ENCODE measurements at regions not wholly inside any gene's neighbourhood (a gene's known extent, or its start where the extent isn't known, plus 50 kb on each side); places are given as distances from the start of the nearest gene placed in this dataset.

DNA sequence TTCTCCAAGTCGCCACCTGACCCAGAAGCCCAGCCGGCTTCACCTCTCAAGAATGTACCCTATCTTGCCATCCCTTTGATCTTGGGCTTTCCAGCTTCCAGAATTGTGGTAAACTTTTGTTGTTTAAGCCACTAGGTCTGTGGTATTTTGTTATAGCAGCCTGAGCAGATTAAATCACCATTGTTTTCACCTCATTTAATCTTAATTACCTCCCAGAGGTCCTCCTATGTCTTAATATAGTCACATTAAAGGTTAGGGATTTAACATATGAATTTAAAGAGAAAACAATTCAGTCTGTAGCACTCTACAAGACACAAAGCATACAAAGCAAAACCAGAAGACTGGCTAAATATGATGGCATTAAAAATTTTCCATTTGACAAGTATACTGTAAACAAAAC, 123.4 kb upstream of the CADM2 start:
- intact Hi-C loops (cut with micrococcal nuclease) = no loop called here

DNA sequence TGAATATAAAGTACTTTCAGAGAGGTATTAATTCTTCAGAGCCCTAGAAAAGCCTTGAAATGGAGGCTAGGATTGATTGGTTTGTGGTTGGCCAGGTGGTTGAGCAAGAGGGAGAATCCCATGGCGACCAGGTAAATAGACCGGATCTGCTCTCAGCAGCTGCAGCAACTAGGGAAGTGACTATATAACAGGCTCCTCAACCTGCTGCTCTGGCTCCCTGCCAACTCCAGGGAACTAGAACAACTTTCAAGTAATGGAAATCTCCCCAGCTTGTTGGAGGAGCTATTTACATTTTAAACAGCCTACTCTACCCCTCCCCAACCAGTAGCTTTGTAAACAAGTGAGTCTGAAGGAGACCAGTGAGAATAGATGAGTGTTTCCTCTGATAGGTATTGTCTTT, 121.8 kb upstream of the CADM2 start:
- intact Hi-C loops (cut with micrococcal nuclease) = no loop called here

DNA sequence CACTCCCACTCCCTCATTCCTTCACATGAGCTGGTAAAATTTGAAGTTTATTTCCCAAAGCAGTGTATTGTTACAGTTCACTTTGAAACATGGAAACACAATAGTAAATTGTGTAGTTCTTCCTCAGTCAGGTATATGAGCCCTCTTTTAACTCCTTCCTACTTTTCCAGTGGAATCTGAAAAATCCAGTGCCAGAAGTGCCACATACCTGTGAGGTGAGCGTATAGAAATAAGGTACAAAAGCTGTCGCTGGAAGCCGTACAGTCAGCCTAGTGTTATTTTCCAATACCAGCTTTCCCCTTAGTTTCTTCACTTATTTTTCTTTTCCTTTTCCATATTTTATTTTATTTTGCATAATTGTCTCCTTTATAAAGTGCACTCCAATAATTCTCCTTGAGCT, 81.7 kb upstream of the CADM2 start:
- intact Hi-C loops (cut with micrococcal nuclease) = no loop called here

DNA sequence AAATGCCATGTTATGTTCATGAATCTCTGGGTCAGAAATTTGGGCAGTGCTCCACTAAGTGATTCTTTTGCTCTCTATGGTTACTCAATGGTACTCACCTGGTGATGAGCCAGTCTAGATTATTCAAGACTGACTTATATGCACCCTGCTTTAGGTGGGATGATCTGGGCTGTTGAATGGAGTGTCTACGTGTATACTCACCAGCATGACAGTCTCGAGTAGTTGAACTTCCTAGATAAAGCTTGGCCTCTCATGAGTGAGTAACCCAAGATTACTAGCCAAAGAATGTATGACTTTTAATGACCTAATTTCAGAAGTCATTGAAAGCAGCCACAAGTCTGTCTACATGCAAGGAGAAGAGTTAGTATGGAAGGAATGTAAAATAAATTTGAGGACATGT, 77.5 kb upstream of the CADM2 start:
- intact Hi-C loops (cut with micrococcal nuclease) = no loop called here

DNA sequence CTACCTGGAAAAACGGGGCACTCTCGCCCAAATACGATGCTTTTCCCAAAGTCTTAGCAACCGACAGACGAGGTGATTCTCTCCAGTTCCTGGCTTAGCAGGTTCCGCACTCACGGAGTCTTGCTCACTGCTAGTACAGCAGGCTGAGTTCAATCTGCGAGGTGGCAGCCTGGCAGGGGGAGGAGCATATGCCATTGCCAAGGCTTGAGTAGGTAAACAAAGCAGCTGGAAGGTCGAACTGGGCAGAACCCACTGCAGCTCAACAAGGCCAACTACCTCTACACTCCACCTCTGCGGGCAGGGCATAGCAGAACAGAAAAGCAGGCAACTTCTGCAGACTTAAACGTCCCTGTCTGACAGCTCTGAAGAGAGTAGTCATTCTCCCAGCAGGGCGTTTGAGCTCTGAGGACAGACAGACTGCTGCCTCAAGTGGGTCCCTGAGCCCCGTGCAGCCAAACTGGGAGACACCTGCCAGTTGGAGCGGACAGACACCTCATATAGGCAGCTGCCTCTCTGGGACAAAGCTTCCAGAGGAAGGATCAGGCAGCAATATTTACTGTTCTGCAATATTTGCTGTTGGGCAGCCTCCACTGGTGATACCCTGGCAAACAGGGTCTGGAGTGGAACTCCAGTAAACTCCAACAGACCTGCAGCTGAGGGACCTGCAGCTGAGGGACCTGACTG, 73.4 kb upstream of the CADM2 start:
- intact Hi-C loops (cut with micrococcal nuclease) = no loop called here

DNA sequence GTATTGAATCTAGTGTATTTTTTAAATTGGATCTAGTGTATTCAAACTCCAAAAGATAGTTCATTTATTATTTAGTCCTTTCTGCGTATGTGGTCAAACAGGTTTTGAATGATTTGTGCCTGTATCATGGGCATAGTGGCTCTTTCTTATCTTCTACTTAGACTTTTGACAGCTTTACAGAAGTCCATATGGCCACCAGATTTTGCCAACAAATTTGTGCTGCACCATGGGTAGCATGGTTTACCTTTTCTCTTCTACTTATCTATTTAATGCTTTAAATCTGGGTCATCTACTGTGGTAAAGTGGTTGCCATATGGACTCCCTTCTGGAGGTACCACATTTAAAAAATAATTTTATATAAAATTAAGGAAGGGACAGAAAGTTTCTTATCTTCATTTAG, 66.9 kb upstream of the CADM2 start:
- intact Hi-C loops (cut with micrococcal nuclease) = no loop called here

DNA sequence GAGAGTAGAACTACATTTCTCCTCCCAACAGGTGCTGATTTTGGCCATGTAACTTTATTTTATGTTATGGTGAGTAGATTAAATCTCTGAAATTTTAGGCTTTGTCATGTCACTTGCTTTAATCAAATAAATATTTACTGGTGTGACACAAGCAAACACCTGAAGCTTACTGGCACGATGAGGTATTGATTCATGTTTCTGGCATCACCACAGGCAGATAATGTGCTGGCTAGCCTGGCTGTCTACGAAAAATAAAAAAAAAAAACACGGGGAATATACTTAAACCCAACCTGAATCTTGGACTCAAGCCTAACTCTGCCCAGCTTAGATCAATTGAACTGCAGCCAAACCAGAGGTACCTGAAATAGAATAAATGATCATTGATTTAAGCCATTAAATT, 65.6 kb upstream of the CADM2 start:
- intact Hi-C loops (cut with micrococcal nuclease) = no loop called here

DNA sequence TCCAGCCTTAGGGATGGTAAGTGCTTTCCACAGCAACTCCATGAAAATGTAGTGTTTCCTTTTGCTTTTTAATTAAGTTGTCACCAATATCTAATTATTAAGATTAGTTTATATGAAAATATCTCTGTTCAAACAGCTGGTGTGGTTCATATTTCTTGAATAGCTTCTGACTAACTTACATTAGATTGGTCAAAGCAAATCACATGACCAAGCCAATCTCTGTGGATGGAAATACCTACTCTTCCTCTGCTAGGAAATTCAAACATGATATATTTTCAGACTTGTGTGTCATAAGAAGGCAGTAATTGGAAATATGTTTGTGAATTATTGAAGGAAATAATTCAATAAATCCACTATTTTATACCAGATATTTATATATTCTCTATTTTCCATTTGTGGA, 54.6 kb upstream of the CADM2 start:
- intact Hi-C loops (cut with micrococcal nuclease) = no loop called here

DNA sequence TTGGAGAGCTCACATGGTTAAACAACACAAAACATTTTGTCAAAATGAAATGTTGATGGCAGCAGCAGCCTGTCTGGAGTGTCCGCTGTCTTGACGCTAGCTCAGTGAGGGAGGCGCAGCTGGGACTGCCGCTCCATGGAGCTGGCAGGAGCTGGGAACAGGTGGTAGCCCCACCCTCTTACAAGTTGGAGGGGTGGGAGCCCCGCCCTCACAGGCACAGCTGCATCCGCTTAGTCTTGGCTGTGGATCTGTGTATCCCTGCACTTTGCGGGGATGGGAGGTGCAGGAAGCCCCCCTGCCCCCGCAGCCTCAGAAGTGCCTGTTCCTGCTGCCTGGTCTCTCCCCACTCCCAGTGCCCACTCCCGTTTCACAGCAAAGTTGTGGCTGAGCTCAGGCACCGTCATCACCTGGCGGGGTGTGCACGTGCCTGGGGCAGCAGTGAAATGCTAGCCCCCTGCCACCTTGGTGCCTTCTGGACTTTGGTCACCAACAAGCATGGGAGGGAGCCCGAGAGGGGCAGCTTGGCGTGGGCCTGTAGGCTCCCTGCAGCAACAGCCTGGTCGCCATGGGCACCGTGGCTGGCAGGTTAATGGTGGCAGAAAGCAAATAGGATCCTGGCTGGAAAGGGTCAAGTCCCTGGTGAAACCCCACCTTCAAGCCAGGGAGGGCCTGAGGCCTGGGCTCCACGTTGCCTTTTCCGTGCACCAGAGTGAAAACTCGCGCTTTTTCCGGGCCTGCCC, 53.8 kb upstream of the CADM2 start:
- intact Hi-C loops (cut with micrococcal nuclease) = no loop called here

DNA sequence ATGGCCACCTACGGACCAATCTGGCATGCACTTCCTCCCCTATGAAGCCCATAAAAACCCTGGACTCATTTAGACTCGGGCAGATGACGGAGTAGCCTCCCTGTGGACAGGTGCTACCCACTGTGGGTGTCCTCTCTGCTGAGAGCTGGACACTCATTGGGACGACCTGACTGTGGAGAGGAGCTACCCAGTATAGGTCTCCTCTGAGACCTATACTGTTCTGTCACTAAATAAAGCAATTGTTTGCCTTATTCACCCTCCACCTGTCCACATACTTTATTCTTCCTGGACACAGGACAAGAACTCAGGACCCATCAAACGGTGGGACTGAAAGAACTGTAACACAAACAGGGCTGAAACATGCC, 53.3 kb upstream of the CADM2 start:
- intact Hi-C loops (cut with micrococcal nuclease) = no loop called here

DNA sequence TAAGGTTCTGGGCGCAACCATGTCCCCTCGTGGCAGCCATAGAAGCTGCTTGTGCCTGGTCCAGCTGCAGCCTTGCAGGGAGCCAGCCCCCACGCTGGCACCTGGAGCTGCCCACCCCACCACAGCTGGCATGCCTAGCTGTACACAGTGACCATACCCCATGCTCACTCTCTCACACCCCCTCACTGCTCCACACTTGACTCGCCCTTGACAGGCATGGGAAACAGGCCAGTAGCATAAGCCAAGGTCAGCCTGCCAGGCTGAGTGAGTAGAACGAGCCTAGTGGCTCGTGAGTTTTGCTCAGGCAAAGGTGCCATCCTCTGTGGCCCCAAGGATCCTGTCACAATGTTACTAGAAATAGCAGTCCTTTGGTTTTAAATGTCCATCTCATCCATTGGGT, 52.7 kb upstream of the CADM2 start:
- intact Hi-C loops (cut with micrococcal nuclease) = no loop called here

Data from T-helper 1 cell treated with Interleukin-12 subunit alpha and Interleukin-12 subunit beta and Interleukin-4 antibody, amounts not matched to agents 30 ng/mL and 1 ng/mL, for 36 hours (primary cell).